GM23338 (cell line): ENCODE measurements at regions not wholly inside any gene's neighbourhood (a gene's known extent, or its start where the extent isn't known, plus 50 kb on each side); places are given as distances from the start of the nearest gene placed in this dataset.

ENCODE experiments used
- ATAC-seq: fragments of 200-7000 bp; cut with Tn5 transposase; 3 replicates; pipeline ENCODE4 v1.9.1; 2020
- DNase-seq: peaks from one replicate; pipeline ENCODE4 v3.0.0-alpha.2; 2015; ENCODE audit warnings: low spot score
- H2AFZ ChIP-seq: fragments of 200-600 bp; sonication (generic); 2 replicates; pipeline ENCODE4 v1.8.0; 2016; ENCODE audit warnings: antibody characterized with exemption, mild to moderate bottlenecking, moderate library complexity
- H3F3A ChIP-seq: fragments of 200-600 bp; sonication (generic); replicated peaks from 2 replicates; pipeline ENCODE4 v1.8.0; 2017; ENCODE audit warnings: antibody characterized with exemption, mixed run types, low read depth
- H3K27ac ChIP-seq: fragments of 200-600 bp; sonication (generic); 2 replicates; pipeline ENCODE4 v1.6.1; 2016; ENCODE audit warnings: low read depth
- H3K27me3 ChIP-seq: fragments of 200-600 bp; sonication (generic); 2 replicates; pipeline ENCODE4 v1.8.0; 2016; ENCODE audit warnings: mild to moderate bottlenecking, mixed run types, moderate library complexity; ENCODE audit not compliant: insufficient read depth
- H3K36me3 ChIP-seq: fragments of 200-600 bp; sonication (generic); 2 replicates; pipeline ENCODE4 v1.8.0; 2016; ENCODE audit warnings: mild to moderate bottlenecking; ENCODE audit not compliant: insufficient read depth
- H3K4me1 ChIP-seq: fragments of 200-600 bp; sonication (generic); 2 replicates; pipeline ENCODE4 v1.8.0; 2016; ENCODE audit warnings: mild to moderate bottlenecking, moderate library complexity; ENCODE audit not compliant: insufficient read depth
- H3K4me2 ChIP-seq: fragments of 200-600 bp; sonication (generic); 2 replicates; pipeline ENCODE4 v1.7.1; 2017; ENCODE audit warnings: mixed run types
- H3K4me3 ChIP-seq: fragments of 200-600 bp; sonication (generic); 2 replicates; pipeline ENCODE4 v1.6.1; 2016; ENCODE audit warnings: mixed run types
- H3K79me2 ChIP-seq: fragments of 200-600 bp; sonication (generic); replicated peaks from 2 replicates; pipeline ENCODE4 v1.8.0; 2017; ENCODE audit warnings: mild to moderate bottlenecking; ENCODE audit not compliant: insufficient read depth
- H3K9me2 ChIP-seq: fragments of 200-600 bp; sonication (generic); 2 replicates; pipeline ENCODE4 v1.8.0; 2017; ENCODE audit not compliant: insufficient read depth
- H4K20me1 ChIP-seq: fragments of 200-600 bp; sonication (generic); replicated peaks from 2 replicates; pipeline ENCODE4 v1.8.0; 2017; ENCODE audit warnings: mild to moderate bottlenecking; ENCODE audit not compliant: insufficient read depth
- H3K27ac Mint-ChIP-seq: 2 replicates; pipeline ENCODE4 v1.8.0; 2020; ENCODE audit warnings: inconsistent platforms, mild to moderate bottlenecking, moderate library complexity, mixed read lengths
- H3K27me3 Mint-ChIP-seq: 3 replicates; pipeline ENCODE4 v1.8.0; 2022; ENCODE audit warnings: low read depth, mild to moderate bottlenecking, moderate library complexity, mixed read lengths, inconsistent platforms; ENCODE audit not compliant: insufficient read depth, poor library complexity
- H3K36me3 Mint-ChIP-seq: 3 replicates; pipeline ENCODE4 v1.8.0; 2021; ENCODE audit warnings: low read depth, mild to moderate bottlenecking, inconsistent platforms, moderate library complexity, mixed read lengths
- H3K4me1 Mint-ChIP-seq: 3 replicates; pipeline ENCODE4 v1.8.0; 2020; ENCODE audit warnings: mild to moderate bottlenecking, inconsistent platforms, mixed read lengths
- H3K4me3 Mint-ChIP-seq: 3 replicates; pipeline ENCODE4 v1.8.0; 2021; ENCODE audit warnings: moderate library complexity, mild to moderate bottlenecking, inconsistent platforms, mixed read lengths
- H3K9me3 Mint-ChIP-seq: 3 replicates; pipeline ENCODE4 v1.8.0; 2020; ENCODE audit warnings: moderate library complexity, mild to moderate bottlenecking, inconsistent platforms, mixed read lengths
- CTCF ChIP-seq, 2 experiments: fragments of 200-600 bp in 1 of 2; sonication (generic) in 1 of 2; conservative IDR thresholded peaks; 2 replicates each; pipeline versions ENCODE4 v1.5.1 to v1.6.1; 2016 to 2017; ENCODE audit warnings: antibody characterized with exemption in 2 of 2, low read depth in 2 of 2, mild to moderate bottlenecking in 2 of 2, moderate library complexity in 1 of 2
- ETS1 ChIP-seq: IDR thresholded peaks from 2 replicates; pipeline ENCODE4 v1.6.1; 2016; ENCODE audit warnings: antibody characterized with exemption
- EZH2 ChIP-seq: fragments of 200-600 bp; sonication (generic); IDR thresholded peaks from one replicate; pipeline ENCODE4 v1.8.0; 2017; ENCODE audit warnings: antibody characterized with exemption, mild to moderate bottlenecking, low read depth; ENCODE audit not compliant: unreplicated experiment
- EZH2phosphoT487 ChIP-seq: fragments of 200-600 bp; sonication (generic); IDR thresholded peaks from one replicate; pipeline ENCODE4 v1.8.1; 2018; ENCODE audit warnings: antibody characterized with exemption; ENCODE audit not compliant: unreplicated experiment
- JUNB ChIP-seq: IDR thresholded peaks from one replicate; pipeline ENCODE4 v1.6.1; 2016; ENCODE audit warnings: antibody characterized with exemption; ENCODE audit not compliant: unreplicated experiment
- NANOG ChIP-seq: IDR thresholded peaks from 2 replicates; pipeline ENCODE4 v1.6.1; 2016; ENCODE audit warnings: antibody characterized with exemption, borderline replicate concordance
- POLR2AphosphoS5 ChIP-seq: IDR thresholded peaks from 2 replicates; pipeline ENCODE4 v1.6.1; 2016; ENCODE audit warnings: antibody characterized with exemption, low read depth
- REST ChIP-seq: IDR thresholded peaks from one replicate; pipeline ENCODE4 v1.6.1; 2018; ENCODE audit warnings: antibody characterized with exemption; ENCODE audit not compliant: unreplicated experiment
- STAT1 ChIP-seq: IDR thresholded peaks from one replicate; pipeline ENCODE4 v1.6.1; 2016; ENCODE audit warnings: antibody characterized with exemption; ENCODE audit not compliant: unreplicated experiment
- ZNF114 ChIP-seq: fragments of 250-450 bp; sonication (Bioruptor Pico); IDR thresholded peaks from 2 replicates; pipeline ENCODE4 v1.5.0; 2020; ENCODE audit warnings: mild to moderate bottlenecking, moderate library complexity

GRCh38 chrX:40418146-40418812 lies 162.5 kb upstream of the ATP6AP2 start:
- Mint-ChIP-seq H3K27me3 (peaks cover 2% of the 10 kb centered on the region), H3K27ac (no peak overlapping the region), H3K9me3 (no peaks in the 10 kb centered on the region), H3K4me3 (no peak overlapping the region), H3K36me3 (no peaks in the 10 kb centered on the region), H3K4me1 (0 out of 3 replicates have a peak, but pooled peaks cover 2% of the 10 kb centered on the region)
- H3K4me3 ChIP-seq, result no peak overlapping the region
- H3K27me3 ChIP-seq, result no peaks in the 10 kb centered on the region
- DNase-seq (no peak), ATAC-seq (no peak)
- H3K4me2 ChIP-seq, result no peak overlapping the region
- H3K79me2 ChIP-seq, result no peaks in the 10 kb centered on the region
- no peak for TF ChIP-seq REST
- no peak for TF ChIP-seq EZH2phosphoT487
- TF ChIP-seq EZH2, result no peak
- no peak for TF ChIP-seq STAT1
- TF ChIP-seq ZNF114 (CRISPR knock-in tag), result no peak
- no peak for TF ChIP-seq ETS1
- no peak for TF ChIP-seq NANOG
- no peak for TF ChIP-seq POLR2AphosphoS5
- no peaks in the 10 kb centered on the region for H3K4me1 ChIP-seq
- H3K36me3 ChIP-seq, result no peaks in the 10 kb centered on the region
- no peaks in the 10 kb centered on the region for H4K20me1 ChIP-seq
- no peaks in the 10 kb centered on the region for H3K9me2 ChIP-seq
- no peaks in the 10 kb centered on the region for H3F3A ChIP-seq
- no peak overlapping the region for H3K27ac ChIP-seq
- no peak overlapping the region for H2AFZ ChIP-seq

- H3K4me3 ChIP-seq, result no peak overlapping the region
- H3K4me1 ChIP-seq, result no peaks in the 10 kb centered on the region
- no peaks in the 10 kb centered on the region for H3K36me3 ChIP-seq
- Mint-ChIP-seq H3K27me3 (peaks cover 2% of the 10 kb centered on the region), H3K4me1 (peaks cover 9% of the 10 kb centered on the region; the same call in 2 of the 3 replicates), H3K4me3 (no peak overlapping the region), H3K27ac (no peak overlapping the region), H3K9me3 (no peaks in the 10 kb centered on the region), H3K36me3 (no peaks in the 10 kb centered on the region)
- no peaks in the 10 kb centered on the region for H3F3A ChIP-seq
- H3K4me2 ChIP-seq, result no peak overlapping the region
- H4K20me1 ChIP-seq, result no peaks in the 10 kb centered on the region
- ATAC-seq (no peak), DNase-seq (no peak)
- no peak overlapping the region for H2AFZ ChIP-seq
- no peaks in the 10 kb centered on the region for H3K79me2 ChIP-seq
- H3K9me2 ChIP-seq, result no peaks in the 10 kb centered on the region
- no peak overlapping the region for H3K27ac ChIP-seq
- no peak for TF ChIP-seq ETS1
- no peak for TF ChIP-seq POLR2AphosphoS5
- TF ChIP-seq ZNF114 (CRISPR knock-in tag), result no peak
- TF ChIP-seq EZH2phosphoT487, result no peak
- TF ChIP-seq CTCF (conservative IDR thresholded peaks at IDR 0.05; ENCODE audit: low read depth in 2 of 2), result no peak
- TF ChIP-seq NANOG, result no peak
- no peak for TF ChIP-seq JUNB
- no peaks in the 10 kb centered on the region for H3K27me3 ChIP-seq
Observed at GRCh38 chrX:40415675-40416074, 165.1 kb upstream of the ATP6AP2 start.
